GM18868 (cell line): ENCODE measurements at regions not wholly inside any gene's neighbourhood (a gene's known extent, or its start where the extent isn't known, plus 50 kb on each side); places are given as distances from the start of the nearest gene placed in this dataset.
"Not testable (repeated sequence)": the region's sequence is repeated elsewhere in the genome, so short reads cannot be mapped to it uniquely, and the experiment has no call there.

Source experiments
- ATAC-seq: cut with Tn5 transposase; IDR thresholded peaks from one replicate; pipeline ENCODE4 v1.9.1; 2021; ENCODE audit warnings: mild to moderate bottlenecking, moderate library complexity; ENCODE audit not compliant: unreplicated experiment

DNA sequence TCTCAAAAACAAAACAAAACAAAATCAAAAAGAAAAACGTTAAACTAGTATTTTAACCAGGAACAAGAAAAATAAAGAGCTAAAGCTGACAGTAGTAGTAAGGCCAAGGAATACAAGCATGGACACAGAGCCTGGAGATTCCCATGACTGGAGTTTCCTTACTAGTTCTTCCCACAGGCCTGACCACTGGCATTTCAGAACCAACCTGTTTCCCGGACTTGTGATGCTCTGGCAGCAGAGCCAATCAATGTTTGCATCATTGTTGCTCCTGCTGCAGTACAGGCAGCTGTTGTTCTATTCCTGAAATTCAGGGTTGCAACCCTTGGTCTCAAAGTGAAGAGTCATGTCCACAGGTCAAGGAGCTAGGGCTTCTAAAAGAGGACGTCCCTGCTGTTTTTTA is 111.3 kb upstream of the WARS2 start:
- ATAC-seq: no peak

DNA sequence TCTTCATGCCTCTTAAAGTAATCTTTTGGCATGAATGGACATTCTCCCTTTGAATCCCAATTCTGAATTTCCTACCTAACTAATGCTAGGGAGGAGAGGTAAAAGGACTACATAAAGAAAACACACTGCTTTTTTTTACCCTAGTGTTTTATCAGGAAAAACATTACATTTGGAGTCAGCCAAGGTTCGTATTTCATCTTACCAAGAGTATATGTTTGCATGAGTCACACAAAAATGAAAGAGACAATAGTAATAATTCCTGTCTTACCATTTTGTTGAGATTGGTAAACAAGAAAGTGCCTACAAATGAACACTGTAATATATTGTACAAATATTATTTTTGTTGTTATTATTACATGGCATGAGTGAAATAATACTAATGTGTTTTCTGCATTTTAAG is 112.9 kb upstream of the WARS2 start:
- no peak for ATAC-seq

DNA sequence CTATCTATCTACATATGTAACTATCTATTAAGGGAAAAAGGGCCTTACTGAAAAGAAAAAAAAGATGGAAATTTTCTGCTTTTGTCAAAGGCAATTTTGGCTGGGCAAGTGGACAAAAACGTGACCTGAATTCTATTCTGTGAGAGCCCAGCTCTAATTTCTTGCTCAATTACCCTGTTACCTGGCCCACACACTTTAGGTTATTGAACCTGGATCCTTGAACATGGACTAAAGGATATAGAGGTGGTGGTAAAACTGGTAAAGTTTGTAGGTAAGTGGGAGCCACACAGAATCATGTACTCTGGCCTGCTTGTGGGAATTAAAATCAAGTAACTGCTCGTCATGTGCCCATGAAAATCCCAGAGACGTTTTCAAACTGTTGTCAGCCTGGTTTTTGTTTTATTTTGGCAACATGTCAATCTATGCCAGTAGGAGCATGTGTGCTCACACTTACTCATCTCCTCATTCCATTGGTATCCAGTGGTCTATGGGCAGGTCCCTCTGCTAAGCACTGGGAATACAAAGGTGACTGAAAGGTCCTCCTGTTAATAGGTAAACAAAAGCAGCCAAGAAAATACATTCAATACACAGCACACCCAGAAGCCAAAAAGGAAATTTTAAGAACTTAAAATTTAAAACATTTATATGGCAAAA is 113.7 kb upstream of the WARS2 start:
- ATAC-seq: no peak

DNA sequence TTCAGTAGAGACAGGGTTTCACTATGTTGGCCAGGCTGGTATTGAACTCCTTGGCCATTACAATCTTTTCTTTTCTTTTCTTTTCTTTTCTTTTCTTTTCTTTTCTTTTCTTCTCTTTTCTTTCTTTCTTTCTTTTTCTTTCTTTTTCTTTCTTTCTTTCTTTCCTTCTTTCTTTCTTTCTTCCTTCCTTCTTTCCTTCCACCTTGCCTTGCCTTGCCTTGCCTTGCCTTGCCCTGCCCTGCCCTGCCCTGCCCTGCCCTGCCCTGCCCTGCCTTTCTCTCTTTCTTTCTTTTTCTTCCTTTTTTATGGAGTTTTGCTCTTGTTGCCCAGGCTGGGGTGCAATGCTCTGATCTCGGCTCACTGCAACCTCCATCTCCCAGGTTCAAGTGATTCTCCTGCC is 112.5 kb upstream of the HAO2 start:
- ATAC-seq: not testable (repeated sequence)

DNA sequence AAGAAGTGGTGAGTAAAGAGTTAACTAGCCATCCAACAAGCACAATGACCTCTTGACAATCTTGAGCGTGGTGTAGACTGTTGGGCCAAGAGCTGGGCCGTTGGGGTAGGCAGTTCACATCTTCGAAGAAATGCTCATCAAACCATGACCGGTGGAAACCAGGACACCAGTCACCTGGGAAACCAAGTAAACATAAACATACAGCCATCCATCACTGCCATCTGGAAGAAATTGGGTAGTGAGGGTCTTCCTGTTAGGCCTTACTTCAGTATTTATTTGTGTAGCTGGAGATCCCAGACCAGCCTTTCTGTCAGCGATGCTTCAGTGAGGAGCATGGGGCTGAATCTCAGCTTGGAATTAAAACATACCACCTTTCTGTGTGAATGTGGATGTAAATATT is 108.1 kb upstream of the HAO2 start:
- ATAC-seq: no peak

DNA sequence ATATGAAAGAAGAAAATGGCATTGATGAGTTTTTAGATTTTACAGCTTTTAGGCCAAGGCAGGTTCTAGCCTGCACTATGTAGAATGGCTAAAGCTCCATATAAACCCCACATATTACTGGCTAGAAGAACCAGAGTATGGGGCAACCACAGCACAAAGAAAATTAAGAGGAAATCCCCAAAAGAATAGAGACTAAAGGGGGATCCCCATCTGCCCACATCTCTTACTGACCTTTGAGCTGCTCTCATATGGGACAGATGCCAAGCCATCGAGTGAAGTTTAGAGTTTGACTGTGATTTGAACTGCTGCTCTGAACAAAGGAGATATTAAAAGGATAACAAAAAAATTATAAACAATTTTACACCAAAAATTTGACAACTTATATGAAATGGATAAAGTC is 102.2 kb upstream of the HAO2 start:
- ATAC-seq: peak; percentile 95

DNA sequence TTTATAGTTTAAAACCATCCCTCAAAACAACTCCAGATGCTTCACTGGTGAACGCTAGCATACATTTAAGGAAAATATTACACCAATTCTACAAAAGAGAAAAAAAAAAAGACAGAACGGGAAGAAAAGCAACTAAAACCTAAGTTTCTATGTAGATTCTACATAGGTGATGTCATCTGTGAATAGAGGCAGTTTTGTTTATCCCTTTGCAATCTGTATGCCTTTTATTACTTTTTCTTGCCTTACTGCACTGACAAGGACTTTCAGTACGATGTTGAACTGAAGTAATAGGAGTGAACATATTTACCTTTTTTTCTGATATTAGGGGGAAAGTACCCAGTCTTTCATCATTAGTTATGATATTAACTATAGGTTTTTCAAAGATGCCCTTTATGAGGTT is 101.7 kb upstream of the HAO2 start:
- peak; percentile 55 for ATAC-seq

DNA sequence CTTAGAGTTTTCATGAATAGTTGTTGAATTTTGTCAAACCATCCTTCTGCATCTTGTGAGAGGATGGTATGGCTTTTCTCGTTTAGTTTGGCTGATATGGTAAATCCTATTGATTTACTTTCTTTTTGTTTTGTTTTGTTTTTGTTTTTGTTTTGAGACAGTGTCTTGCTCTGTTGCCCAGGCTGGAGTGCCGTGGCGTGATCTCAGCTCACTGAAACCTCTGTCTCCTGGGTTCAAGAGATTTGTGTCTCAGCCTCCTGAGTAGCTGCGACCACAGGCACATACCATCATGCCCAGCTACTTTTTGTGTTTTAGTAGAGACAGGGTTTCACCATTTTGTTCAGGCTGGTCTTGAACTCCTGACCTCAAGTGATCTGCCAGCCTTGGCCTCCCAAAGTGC is 101.3 kb upstream of the HAO2 start:
- peak; percentile 33 for ATAC-seq

DNA sequence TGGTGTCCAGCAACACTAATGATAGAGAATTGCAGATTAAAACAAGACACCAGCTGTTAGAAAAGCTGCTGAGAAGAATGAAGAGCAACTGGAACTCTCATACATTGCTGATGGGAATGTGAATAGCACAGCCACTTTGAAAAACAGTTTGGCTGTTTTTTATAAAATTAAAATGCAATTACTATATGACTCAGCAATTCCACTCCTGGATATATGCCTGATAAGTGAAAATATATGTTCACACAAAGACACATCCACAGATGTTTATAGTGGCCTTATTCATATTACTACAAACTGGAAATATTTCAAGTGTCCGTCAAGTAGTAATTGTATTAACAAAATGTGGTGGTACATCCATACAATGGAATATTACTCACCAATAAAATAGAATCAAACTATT is 99.7 kb upstream of the HAO2 start:
- no peak for ATAC-seq

DNA sequence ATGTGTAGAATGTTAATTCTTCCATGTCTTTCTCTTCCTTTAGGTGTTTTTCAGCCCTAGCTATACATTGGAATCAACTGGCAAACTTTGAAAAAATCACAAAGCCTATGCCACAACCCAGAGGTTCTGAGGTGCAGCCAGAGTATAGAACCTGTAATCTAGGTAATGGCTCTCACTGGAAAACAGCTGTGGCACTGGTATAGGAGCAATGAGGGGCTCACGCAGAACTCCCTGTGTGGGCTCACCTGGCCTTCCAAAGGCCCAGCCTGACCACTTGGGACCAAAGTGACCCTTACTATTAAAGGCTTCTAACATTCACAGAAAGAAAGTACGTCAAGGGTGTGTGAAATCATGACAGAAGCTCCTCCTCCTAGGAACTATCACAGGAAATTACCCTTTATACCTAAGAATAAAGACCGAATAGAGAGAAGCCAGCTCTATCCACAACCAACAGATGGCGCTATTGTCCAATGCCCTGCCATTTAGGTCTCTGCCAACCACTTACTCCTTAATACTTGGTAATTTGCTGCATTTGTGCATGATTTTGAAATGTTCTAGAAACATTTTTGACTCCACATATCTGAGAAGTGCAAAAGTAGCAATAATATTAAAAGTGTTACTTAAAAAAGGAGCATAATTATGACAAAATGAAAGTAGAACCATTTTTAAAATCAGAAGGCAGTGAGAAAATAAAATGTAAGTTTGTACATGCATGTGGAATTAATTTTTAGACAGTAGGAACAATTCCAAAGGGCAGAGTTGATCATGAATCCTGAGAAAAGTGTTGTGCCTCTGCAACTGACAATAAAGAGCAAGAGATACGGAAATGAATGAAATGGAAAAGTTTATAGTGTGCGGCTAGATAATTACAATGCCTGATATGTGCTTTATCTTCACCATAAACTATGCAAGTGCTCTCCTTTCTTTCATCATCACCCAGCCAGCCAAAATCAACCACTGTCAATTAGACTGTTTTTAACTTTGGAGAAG is 93.1 kb upstream of the HAO2 start:
- ATAC-seq: peak; percentile 84

DNA sequence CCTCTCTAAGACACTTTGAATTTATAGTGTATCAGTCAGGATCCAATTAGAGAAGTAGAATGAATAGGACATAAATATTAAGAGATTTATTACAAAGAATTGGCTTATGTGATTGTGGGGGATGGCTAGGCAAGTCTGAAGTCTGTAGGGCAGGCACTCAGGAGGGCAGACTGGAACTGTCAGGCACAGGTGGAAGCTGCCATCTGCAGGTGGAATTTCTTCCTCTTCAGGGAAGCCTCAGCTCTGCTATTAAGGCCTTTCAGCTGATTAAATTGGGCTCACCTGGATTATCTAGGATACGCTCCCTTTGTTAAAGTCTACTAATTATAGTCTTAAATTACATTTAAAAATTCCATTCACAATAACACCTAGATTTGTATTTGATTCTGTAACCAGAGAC is 92.0 kb upstream of the HAO2 start:
- ATAC-seq: no peak

DNA sequence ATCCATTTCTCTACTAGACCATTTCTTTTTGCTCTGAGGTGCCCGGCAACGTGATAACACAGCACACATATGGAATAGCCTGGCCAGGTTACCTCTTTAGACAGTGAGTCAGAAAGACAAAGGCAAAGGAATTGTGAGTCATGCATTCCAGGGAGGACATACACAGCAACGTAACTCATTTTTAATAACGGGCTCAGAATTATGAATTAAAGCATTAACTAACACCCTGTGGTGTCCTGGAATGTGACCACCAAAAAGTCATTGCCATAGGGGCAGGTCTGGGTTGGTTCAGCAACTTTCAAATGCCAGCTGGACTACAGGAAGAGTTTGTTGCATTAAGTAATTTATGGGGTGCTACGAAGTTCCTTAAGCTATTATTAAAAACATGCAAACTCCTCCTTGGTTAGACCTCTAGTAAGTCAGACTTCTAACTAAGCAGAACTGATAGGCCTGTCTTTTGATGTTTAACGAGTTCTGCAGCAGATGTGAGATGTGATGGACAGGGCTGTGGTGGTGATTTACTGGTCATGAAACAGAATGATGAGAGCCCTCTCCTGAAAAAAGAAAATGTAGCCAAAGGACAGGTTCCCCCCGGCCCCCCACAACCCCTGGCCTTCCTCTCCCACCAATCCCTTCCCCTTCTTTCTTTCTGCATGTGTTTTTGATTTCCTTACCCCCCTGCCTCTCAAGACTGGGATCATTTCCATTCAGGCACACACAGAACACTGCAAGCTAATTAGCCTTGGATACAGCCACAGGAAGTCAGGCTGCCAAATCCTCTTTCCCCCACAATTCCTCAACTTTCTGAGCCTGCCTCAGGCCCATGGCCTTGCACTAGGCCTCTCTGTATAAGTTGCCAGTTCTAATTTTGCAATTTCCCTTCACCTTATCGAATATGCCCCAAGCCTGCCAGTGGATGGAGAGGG is 88.9 kb upstream of the HAO2 start:
- ATAC-seq: no peak

DNA sequence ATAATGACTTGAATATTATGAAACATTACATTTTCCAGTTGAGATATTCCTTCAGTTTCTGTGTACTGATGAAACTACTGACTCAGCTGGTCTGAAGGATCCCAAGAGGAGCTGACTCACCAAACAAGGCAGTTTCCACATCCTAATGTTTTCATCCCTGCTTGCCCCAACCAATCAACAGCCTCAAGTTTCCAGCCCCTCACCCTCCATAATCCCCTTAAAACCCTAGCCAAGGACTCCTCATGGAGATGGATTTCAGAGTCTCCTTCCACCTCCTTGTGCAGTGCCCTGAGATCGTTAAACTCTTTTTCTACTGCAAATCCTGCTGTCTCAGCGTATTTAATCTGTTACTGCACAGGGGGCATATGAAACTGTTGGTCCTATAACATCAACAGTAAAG is 83.1 kb upstream of the HAO2 start:
- ATAC-seq: no peak

DNA sequence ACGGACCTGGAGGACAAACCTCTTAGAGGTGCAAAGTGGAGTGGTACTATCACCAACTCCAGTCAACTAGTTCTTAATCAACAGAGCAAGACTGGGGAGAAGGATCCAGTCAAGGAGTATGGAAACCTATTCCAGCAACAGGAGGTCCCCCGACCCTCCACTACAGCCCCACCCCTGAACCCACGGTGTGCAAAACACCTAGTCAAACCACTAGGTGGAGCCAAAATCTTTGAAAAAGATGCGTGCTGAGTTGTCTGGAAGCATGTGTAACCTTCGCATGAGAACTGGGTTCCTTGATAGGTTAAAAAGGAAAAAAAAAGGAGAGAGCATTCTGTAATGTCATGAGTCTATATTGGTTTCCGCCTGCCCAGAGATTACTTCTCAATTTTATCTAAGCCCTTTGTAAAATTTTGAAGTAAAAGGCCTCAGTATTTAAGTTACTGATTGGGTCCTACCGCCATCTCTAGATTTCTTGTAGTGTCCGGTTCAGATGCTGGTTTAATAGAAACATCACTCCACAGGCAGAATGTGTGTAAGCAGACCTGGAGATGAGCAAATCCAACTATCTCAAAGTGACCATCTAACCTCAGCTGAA is 81.9 kb upstream of the HAO2 start:
- peak; percentile 85 for ATAC-seq

DNA sequence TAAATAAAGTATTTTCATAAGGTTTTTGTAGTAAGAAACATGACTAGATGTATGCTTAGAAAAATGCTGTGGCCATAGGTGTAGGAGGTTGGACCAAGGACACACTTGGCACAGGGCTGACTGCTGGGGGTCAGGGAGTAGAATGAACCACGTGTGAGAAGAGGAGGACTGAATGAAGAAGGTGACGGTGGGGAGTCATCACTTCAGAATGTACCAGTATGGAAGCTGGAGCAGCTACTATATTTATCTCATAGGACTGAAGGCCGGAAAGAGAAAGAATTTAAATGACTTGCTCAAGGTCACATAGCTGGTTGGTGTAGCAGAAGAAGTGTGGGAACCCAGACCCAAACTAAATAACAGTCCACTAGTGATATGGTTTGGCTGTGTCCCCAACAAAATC is 79.8 kb upstream of the HAO2 start:
- ATAC-seq: no peak

DNA sequence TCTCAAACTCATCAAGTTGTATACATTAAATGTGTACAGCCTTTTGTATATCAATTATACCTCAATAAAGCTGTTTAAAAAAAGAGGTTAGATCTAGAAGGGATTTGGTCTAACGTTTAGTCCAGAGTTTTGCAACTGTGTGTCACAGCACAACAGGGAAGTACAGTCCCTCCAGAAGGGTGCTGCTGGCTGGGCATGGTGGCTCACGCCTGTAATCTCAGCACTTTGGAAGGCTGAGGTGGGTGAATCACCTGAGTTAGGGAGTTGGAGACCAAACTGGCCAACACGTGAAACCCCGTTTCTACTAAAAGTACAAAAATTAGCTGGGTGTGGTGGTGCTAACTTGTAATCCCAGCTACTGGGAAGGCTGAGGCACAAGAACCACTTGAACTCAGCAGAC is 78.3 kb upstream of the HAO2 start:
- no peak for ATAC-seq

DNA sequence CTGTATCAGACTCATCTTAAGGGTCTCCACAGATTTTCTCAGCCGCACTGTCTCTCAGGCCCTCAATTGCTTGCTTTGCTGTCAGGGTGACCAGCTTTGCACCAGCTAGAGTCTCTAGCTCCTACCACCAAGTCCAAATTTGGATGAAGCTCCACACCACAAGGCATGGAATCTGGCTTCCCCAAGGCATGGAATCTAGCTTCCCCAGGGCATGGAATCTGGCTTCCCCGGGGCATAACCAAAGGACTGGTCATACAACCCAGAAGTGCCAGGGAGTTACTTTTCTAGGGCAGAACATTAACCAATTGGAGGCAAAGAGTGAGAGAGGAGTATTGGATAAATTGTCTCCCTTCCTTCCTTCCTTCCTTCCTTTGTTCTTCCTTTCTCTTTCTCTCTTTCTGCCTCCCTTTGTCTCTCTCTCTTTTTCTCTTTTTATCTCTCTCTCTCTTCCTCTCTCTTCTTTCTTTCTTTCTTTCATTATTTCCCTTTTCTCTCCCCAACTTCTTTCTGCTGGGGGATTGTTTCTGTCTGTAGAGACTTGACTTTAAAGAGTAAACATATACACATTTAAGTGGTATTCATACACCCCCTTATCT is 76.9 kb upstream of the HAO2 start:
- no peak for ATAC-seq

DNA sequence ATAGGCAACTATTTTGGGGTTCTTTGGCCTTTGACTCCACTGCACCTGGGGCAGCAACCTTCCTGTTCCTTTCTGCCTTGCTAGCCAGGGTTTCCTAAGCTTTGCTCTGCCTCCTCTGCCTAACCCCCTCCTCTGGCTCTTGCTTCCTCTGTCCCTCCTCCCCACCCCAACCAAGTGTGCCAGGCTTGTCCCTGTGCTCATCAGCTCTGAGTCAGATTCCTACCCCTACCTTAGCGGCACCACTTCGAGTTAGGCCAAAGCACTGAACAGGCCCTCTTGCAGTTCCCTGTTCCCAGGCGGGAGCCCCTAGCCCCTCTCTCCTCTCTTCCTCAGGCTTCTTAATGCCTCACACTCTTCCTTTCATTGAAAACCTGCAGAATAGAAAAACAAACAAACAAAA is 74.8 kb upstream of the HAO2 start:
- ATAC-seq: no peak

DNA sequence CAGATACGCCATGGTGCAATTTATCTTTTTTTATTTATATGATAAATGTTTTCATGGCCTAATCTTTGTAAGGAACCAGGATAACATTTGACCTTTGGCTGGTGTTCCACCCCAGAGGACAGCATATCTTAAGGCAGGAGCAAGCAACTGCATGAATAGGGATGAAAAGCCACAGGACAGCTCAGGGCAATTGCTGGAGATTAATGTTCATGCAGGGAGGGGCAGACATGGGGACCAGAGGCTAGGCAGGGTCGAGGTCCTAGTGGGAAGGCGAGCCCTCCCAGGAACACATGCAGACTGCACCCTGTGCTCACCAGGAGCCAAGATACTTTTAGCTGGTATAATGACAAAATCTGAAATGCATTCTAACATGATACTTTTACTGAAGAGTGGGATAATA is 74.4 kb upstream of the HAO2 start:
- no peak for ATAC-seq

DNA sequence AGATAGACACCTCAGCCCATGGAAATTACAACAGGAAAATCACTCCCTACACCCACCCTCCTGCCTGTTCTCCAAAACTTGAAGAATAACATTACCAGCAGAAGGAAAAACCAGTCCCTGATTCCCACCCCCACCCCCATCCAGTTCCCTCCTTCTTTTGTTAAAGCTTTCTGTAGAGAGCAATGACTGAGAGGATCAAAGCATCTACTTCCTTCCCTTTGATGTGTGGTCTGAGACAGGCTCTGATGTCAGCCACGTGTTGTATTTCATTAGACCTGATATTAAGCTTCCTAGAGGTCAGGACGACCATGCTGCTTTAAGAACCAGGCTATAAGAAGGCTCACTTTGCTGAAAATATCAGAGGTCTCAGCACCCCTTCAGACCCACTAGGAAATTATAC is 73.9 kb upstream of the HAO2 start:
- no peak for ATAC-seq
